IPS-20b (cell line): ENCODE measurements at regions not wholly inside any gene's neighbourhood (a gene's known extent, or its start where the extent isn't known, plus 50 kb on each side); places are given as distances from the start of the nearest gene placed in this dataset.

Experiments
- H3K27ac ChIP-seq: one replicate; pipeline ENCODE4 v1.5.1; 2013; ENCODE audit warnings: low read length
- H3K27me3 ChIP-seq: 2 replicates; pipeline ENCODE4 v1.6.1; 2013; ENCODE audit warnings: mild to moderate bottlenecking, low read length, inconsistent platforms; ENCODE audit not compliant: insufficient read depth
- H3K36me3 ChIP-seq: 2 replicates; pipeline ENCODE4 v1.6.1; 2013; ENCODE audit warnings: low read depth, mild to moderate bottlenecking, inconsistent platforms, low read length, moderate library complexity; ENCODE audit not compliant: insufficient read depth
- H3K4me1 ChIP-seq: 2 replicates; pipeline ENCODE4 v1.6.1; 2013; ENCODE audit warnings: mild to moderate bottlenecking, control low read depth, inconsistent platforms, low read length, moderate library complexity; ENCODE audit not compliant: insufficient read depth
- H3K4me3 ChIP-seq: 2 replicates; pipeline ENCODE4 v1.5.1; 2013; ENCODE audit warnings: mild to moderate bottlenecking, low read length, inconsistent platforms
- H3K9ac ChIP-seq: 2 replicates; pipeline ENCODE4 v1.6.1; 2013; ENCODE audit warnings: low read depth, mild to moderate bottlenecking, inconsistent platforms, low read length, moderate library complexity
- H3K9me3 ChIP-seq: 2 replicates; pipeline ENCODE4 v1.6.1; 2013; ENCODE audit warnings: mild to moderate bottlenecking, low read depth, low read length, inconsistent platforms; ENCODE audit not compliant: insufficient read depth

- H3K27me3 ChIP-seq, result no peaks in the 10 kb centered on the region
- peak overlapping the region; percentile 0; the same call in 1 of the 2 replicates for H3K4me3 ChIP-seq
- no peaks in the 10 kb centered on the region for H3K9me3 ChIP-seq
- H3K36me3 ChIP-seq, result no peaks in the 10 kb centered on the region
- no peak overlapping the region for H3K27ac ChIP-seq
- peaks cover 10% of the 10 kb centered on the region; the same call in 1 of the 2 replicates for H3K4me1 ChIP-seq
- no peak overlapping the region for H3K9ac ChIP-seq
Observed at GRCh38 chr2:5125017-5125730, 567.0 kb upstream of the SOX11 start.

- no peaks in the 10 kb centered on the region for H3K9me3 ChIP-seq
- no peaks in the 10 kb centered on the region for H3K4me1 ChIP-seq
- H3K9ac ChIP-seq, result no peak overlapping the region
- H3K27ac ChIP-seq, result no peak overlapping the region
- no peaks in the 10 kb centered on the region for H3K27me3 ChIP-seq
- H3K4me3 ChIP-seq, result no peak overlapping the region
- H3K36me3 ChIP-seq, result no peaks in the 10 kb centered on the region
Observed at GRCh38 chr2:5132281-5132680, 559.9 kb upstream of the SOX11 start.

DNA sequence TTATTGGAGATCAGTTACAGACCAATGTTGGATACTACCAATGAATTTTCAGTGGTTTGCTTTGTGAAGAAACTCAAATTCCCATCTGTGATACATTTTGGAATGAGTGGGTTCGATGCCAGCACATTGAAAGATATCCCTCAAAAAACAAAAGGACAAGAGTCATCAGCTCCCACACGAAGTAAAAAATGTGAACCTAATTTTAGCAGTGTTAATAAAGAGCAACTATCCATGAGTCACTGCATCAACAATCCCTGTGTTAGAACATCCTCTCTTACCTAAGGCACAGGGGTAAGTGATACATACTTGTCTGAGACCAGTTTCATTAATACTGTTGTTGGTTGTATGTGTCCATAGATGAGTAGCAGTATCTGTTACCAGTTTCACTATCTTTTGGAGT, 551.8 kb upstream of the SOX11 start:
- Histone ChIP-seq H3K36me3 (no peaks in the 10 kb centered on the region), H3K9me3 (peaks cover 4% of the 10 kb centered on the region; the same call in 1 of the 2 replicates), H3K27me3 (no peaks in the 10 kb centered on the region), H3K9ac (no peak overlapping the region), H3K27ac (no peak overlapping the region), H3K4me1 (no peaks in the 10 kb centered on the region), H3K4me3 (no peak overlapping the region)

DNA sequence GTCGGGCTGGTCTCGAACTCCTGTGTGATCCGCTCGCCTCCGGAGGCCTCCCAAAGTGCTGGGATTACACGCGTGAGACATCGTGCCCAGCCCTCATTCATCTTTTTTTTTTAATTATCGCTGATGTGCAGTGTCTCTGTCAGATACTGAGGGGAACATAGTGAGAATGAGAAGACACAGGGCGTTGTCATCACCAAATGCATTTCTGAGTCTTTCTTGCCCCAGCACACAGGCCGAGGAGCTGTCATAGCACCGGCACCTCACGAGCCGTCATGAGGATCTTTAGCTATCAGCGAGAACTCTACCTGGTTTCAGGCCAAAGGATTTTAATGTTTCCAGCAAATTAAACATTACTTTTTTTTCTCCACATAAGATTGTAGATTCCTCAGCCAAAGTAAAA, 548.0 kb upstream of the SOX11 start:
- H3K27me3 ChIP-seq, result no peaks in the 10 kb centered on the region
- no peaks in the 10 kb centered on the region for H3K4me1 ChIP-seq
- peaks cover 14% of the 10 kb centered on the region; the same call in 1 of the 2 replicates for H3K9me3 ChIP-seq
- H3K36me3 ChIP-seq, result no peaks in the 10 kb centered on the region
- H3K4me3 ChIP-seq, result no peak overlapping the region
- no peak overlapping the region for H3K27ac ChIP-seq
- no peak overlapping the region for H3K9ac ChIP-seq

DNA sequence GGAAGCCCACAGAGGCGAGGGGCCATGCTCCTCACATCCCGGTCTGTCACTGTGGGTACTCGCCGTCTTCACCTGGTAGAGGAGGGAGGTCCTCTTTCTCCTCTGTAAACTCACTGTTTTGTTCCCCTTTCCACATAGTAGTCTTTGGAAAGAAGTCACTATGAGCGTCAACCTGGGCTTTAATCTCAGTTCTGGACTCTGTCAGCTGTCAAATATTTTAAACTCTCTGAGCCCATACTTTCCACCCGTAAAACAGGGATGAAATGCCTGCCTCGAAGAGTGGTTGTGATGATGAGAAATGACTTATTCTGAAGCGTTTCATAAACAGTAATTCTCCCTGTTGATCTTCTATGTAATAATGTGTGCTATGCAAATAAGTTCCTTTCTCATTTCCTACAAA, 547.1 kb upstream of the SOX11 start:
- H3K4me1 ChIP-seq, result no peaks in the 10 kb centered on the region
- no peaks in the 10 kb centered on the region for H3K36me3 ChIP-seq
- peaks cover 14% of the 10 kb centered on the region; the same call in 1 of the 2 replicates for H3K9me3 ChIP-seq
- no peak overlapping the region for H3K9ac ChIP-seq
- H3K4me3 ChIP-seq, result no peak overlapping the region
- no peak overlapping the region for H3K27ac ChIP-seq
- H3K27me3 ChIP-seq, result no peaks in the 10 kb centered on the region

GRCh38 chr2:5145801-5146200, 546.4 kb upstream of the SOX11 start:
- Histone ChIP-seq H3K4me3 (no peak overlapping the region), H3K36me3 (no peaks in the 10 kb centered on the region), H3K9me3 (peaks cover 14% of the 10 kb centered on the region; the same call in 1 of the 2 replicates), H3K27me3 (no peaks in the 10 kb centered on the region), H3K27ac (no peak overlapping the region), H3K4me1 (no peaks in the 10 kb centered on the region), H3K9ac (no peak overlapping the region)

DNA sequence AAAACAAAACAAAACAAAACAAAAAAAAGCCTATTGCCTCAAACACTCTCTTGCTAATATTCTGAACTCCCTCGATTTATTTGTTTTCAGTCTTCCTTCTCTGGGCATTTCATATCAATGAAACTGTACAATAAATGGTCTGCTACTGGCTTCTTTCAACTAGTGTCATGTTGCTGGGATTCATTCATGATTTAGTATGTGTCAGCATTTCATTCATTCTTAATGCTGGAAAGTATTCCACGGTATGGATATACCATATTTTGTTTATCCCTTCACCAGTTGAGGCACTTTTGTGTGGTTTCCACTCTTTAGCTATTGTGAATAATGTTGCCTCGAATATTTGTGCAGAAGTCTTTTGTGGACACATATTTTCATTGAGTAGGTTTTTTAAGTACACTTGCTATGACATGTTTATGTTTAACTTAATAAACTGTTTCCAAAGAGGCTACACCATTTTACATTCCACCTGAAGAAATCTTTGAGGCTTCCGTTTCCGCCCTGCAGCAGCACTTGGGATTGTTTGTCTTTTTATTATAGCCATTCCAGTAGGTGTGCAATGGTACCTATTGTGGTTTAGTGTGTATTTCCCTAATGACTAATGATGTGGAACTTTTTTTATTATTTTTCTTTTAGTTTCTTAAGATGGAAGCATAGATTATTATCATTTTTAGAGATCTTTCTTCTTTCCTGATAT, 543.6 kb upstream of the SOX11 start:
- no peak overlapping the region for H3K27ac ChIP-seq
- no peak overlapping the region for H3K4me3 ChIP-seq
- no peaks in the 10 kb centered on the region for H3K36me3 ChIP-seq
- no peak overlapping the region for H3K9ac ChIP-seq
- no peaks in the 10 kb centered on the region for H3K27me3 ChIP-seq
- no peaks in the 10 kb centered on the region for H3K4me1 ChIP-seq
- peaks cover 14% of the 10 kb centered on the region; the same call in 1 of the 2 replicates for H3K9me3 ChIP-seq

GRCh38 chr2:5150871-5151270, 541.3 kb upstream of the SOX11 start:
- Histone ChIP-seq H3K27ac (no peak overlapping the region), H3K36me3 (no peaks in the 10 kb centered on the region), H3K4me3 (no peak overlapping the region), H3K9ac (no peak overlapping the region), H3K9me3 (peaks cover 10% of the 10 kb centered on the region; the same call in 1 of the 2 replicates), H3K4me1 (no peaks in the 10 kb centered on the region), H3K27me3 (no peaks in the 10 kb centered on the region)

GRCh38 chr2:5164776-5165525, 527.2 kb upstream of the SOX11 start:
- Histone ChIP-seq H3K4me1 (peaks cover 5% of the 10 kb centered on the region; the same call in 1 of the 2 replicates), H3K9me3 (no peaks in the 10 kb centered on the region), H3K36me3 (no peaks in the 10 kb centered on the region), H3K4me3 (no peak overlapping the region), H3K9ac (no peak overlapping the region), H3K27me3 (no peaks in the 10 kb centered on the region), H3K27ac (no peak overlapping the region)

- H3K9me3 ChIP-seq, result no peaks in the 10 kb centered on the region
- H3K9ac ChIP-seq, result no peak overlapping the region
Observed at GRCh38 chr2:5172923-5173322, 519.3 kb upstream of the SOX11 start.

GRCh38 chr2:5173876-5174535, 518.2 kb upstream of the SOX11 start:
- Histone ChIP-seq H3K36me3 (no peaks in the 10 kb centered on the region), H3K4me1 (no peaks in the 10 kb centered on the region), H3K9ac (no peak overlapping the region), H3K4me3 (no peak overlapping the region), H3K9me3 (no peaks in the 10 kb centered on the region), H3K27ac (no peak overlapping the region), H3K27me3 (no peaks in the 10 kb centered on the region)

More at GRCh38 chr2:5172923-5173322, 519.3 kb upstream of the SOX11 start:
- no peaks in the 10 kb centered on the region for H3K4me1 ChIP-seq
- H3K27ac ChIP-seq, result no peak overlapping the region
- no peaks in the 10 kb centered on the region for H3K36me3 ChIP-seq
- H3K27me3 ChIP-seq, result no peaks in the 10 kb centered on the region
- H3K4me3 ChIP-seq, result no peak overlapping the region
